KBM-7 (cell line): ENCODE measurements at regions not wholly inside any gene's neighbourhood (a gene's known extent, or its start where the extent isn't known, plus 50 kb on each side); places are given as distances from the start of the nearest gene placed in this dataset.

Experiments used
- DNase-seq: peaks from one replicate; pipeline ENCODE4 v3.0.0-alpha.2; 2015
- in situ Hi-C: fragments of 300-500 bp; cut with MboI; formaldehyde crosslinking; loops from 2 replicates; pipeline ENCODE4 v1.14.3; 2020; ENCODE audit warnings: low sequenced_read_pairs, low pct_unique_long_range_greater_than_20kb, mixed read lengths

DNA sequence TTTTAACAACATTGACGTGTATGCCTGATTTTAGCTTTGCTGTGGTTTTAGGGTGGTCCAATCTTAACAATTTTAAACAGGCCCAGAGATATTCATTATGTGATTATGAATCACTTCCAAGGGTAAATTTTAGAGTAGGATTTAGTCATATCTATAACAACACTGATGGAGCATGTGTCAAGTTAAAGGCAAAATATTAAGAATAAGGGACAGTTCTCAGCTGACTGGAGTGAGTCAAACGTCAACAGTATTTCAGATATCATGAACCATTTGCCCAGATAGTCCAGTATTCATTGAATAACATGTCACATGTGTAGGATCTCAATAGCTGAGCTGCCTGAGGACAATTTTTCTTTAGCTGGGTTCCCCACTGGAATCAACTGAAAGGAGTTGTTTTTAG is 61.3 kb upstream of the VCX2 start:
- DNase-seq: no peak

DNA sequence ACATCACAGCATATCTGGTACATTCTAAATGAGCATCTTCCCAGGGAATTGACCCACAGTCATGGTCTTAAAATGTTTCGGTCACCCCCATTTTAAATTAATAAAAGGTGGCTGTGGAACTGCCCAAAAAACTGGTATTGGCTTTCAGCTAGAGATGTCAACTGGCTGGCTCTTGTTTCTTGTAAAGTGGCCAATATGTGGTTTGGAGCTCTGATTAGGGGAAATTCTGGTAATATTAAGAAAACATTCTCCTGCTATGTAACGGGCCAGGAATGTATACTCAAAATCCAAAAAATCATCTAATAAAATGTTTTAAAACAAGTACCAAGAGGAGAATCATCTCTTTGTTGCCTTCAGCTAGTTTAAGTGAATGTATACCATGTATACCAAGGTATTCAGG is 62.0 kb upstream of the VCX2 start:
- no peak for DNase-seq
- in situ Hi-C loops: no loop called here

More for the DNA sequence above, 61.3 kb upstream of the VCX2 start:
- in situ Hi-C loops: no loop called here

DNA sequence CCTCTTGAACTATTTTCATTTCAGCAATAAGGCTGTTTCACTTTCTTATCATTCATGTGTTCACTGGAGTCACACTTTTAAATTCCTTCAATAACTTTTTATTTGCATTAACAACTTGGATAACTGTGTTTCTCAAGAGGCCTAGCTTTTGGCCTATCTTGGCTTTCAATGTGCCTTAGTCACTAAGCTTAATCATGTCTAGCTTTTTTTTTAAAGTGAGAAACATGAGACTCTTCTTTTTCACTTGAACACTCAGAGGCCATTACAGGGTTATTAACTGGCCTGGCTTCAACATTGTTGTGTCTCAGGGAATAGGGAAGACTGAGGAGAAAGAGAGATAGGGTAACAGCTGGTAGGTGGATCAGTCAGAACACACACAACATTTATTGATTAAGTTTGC is 64.0 kb upstream of the VCX2 start:
- DNase-seq: no peak
- in situ Hi-C loops: no loop called here

DNA sequence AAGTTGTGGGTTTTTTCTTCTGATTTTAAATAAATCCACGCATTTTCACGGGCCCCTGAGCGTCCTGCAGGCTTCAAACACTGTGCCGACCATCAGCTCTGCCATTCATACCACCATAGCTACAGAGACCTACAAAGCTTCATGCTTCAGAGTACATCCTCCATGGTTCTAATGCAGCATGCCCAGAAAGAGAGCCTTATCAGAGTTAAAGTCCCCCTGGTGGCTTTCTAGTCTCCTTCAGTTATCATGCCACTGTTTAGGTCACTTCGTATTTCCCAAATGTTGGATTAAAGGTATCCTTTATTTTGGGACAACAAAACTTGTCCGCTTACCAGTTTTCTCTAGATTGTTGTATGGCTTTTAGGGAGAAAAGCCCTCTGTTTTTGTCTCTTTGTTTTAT is 66.7 kb upstream of the VCX2 start:
- DNase-seq: no peak
- in situ Hi-C loops: no loop called here

DNA sequence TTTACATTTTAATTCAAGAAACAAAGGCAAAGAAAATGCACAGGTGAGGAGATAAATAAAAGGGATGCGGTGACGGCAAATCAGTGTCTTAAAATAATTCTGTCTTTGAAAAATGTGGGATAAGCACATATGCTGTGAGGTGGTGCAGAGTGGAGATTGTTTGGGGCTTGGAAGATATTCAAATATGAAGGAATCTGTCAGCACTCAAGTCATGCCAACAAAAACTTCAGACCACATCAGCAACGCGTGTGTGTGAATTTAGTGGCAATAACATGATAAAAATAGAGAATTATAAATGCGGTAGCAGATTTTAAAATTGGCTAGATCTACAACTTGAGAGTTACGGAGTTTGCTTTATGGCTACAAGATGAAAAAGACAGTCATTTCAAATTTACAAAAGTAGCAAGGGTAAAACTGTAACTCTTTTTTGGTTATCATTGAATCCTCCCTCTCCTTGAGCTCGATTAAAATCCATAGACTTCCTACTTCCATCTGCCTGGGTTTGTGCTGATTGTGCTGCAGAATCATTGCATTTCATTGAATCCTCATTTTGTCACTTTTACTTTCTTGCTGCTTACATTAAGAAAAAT is 71.5 kb upstream of the VCX2 start:
- DNase-seq: no peak

GRCh38 chrX:8244301-8244700 is 73.2 kb upstream of the VCX2 start:
- no peak for DNase-seq
- in situ Hi-C loops: no loop called here

More for the DNA sequence above, 71.5 kb upstream of the VCX2 start:
- in situ Hi-C loops: no loop called here

- DNase-seq: no peak
- in situ Hi-C loops: no loop called here
Measured at GRCh38 chrX:8245411-8245810, 74.3 kb upstream of the VCX2 start.

DNA sequence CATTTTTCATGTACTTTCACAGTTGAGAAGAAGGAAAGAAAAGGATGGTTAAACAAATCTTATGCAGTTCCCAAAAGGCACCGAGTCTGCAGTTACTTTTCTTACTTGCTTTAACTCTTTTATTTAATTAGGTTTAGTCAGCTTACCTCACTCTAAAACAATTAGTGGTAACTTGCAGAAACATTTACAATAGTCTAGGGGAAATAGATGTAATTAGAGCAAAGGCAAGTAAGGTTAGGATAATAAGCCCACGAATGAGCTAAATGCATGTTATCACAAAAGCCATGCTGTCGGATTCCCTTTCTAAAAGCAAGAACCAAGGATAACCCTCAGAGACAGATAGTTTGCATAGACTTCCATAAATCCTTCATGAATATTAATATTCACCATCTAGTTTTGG is 82.0 kb upstream of the VCX2 start:
- in situ Hi-C loops: no loop called here
- no peak for DNase-seq

GRCh38 chrX:8254401-8254800 is 83.3 kb upstream of the VCX2 start:
- DNase-seq: no peak
- in situ Hi-C loops: no loop called here

DNA sequence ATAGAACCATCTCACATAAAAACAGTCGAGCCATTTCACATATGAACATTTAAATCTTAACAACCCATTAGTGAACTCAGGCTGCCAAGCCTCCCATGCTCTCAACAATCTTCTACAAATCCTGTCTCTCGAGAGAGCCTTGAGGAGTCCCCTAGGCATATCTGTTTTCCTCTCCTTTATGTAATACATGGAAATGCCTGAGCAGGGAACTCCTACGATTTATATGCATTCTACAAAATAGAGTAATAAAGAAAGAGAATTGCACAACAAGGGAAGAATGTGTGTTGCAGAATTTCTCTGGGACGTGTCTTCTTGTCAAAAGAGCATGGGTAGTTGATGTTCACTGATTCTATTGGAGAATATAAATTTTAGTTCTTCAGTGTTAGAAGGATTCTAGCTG is 101.8 kb upstream of the VCX2 start:
- in situ Hi-C loops: no loop called here
- DNase-seq: no peak

- no peak for DNase-seq
- in situ Hi-C loops: no loop called here
Measured at GRCh38 chrX:8273451-8273895, 102.4 kb upstream of the VCX2 start.

GRCh38 chrX:8274170-8274569 is 103.1 kb upstream of the VCX2 start:
- in situ Hi-C loops: no loop called here
- DNase-seq: no peak

- no peak for DNase-seq
- in situ Hi-C loops: no loop called here
Measured at GRCh38 chrX:8278557-8278956, 107.5 kb upstream of the VCX2 start.

DNA sequence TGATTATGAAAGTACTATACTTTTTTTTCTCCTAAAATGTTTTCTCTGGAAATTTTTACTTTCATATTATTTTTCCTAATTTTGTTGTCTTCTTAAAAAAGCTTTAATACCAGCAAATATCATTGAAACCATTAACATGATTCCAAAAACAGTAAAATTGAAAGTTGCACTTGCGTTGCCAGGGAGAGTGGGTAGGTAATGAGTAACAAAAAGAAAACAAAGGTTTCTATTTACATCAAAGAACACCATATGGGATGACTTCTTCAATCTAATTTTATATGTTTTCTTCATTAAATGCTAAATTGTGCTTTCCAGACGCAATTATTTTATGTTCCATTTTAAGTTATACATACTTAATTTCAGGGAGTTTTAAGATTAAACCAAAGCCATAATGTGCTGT is 108.3 kb upstream of the VCX2 start:
- DNase-seq: no peak
- in situ Hi-C loops: no loop called here

GRCh38 chrX:8284131-8284530 is 113.1 kb upstream of the VCX2 start:
- in situ Hi-C loops: no loop called here
- no peak for DNase-seq

DNA sequence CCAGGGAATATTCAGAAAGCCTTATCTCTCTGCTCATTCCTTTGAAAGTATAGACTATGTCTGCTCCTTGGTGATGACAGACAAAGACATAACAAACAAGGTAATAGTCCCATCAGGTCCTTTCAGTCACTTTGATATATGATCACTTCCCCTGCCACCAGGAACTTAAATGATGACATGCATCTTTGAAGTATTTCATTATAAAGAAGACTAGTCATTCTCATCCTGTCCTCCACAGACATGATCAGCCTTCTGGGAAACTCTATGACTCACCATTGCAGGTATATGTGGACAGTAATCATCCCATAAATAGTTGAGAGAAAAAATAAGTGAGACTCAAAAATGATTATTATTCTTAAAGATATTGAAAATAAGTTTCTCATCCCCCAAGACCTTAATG is 117.5 kb upstream of the VCX2 start:
- in situ Hi-C loops: no loop called here
- DNase-seq: no peak

- in situ Hi-C loops: no loop called here
- no peak for DNase-seq
Measured at GRCh38 chrX:8289523-8289922, 118.5 kb upstream of the VCX2 start.

DNA sequence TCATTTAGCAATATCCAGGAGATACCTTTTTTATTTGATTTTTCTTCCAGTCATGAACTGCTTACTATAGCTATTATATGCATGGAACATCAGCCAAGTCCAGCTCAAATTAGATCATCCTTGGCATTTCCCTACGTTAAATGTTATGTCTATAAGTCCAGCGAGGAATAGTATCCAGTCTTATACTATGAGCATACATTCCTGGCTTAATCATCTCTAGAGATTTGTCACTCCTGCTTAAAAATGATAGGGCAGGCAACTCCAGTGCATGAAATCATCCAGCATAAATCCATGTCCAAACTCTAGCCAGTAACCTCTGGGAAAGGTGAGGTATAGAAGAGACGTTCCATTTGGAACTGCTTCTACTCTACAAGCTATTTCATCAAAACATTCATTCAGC is 126.7 kb upstream of the VCX2 start:
- DNase-seq: no peak
- in situ Hi-C loops: no loop called here

GRCh38 chrX:8304668-8305067 is 133.6 kb upstream of the VCX2 start:
- in situ Hi-C loops: no loop called here
- DNase-seq: no peak

DNA sequence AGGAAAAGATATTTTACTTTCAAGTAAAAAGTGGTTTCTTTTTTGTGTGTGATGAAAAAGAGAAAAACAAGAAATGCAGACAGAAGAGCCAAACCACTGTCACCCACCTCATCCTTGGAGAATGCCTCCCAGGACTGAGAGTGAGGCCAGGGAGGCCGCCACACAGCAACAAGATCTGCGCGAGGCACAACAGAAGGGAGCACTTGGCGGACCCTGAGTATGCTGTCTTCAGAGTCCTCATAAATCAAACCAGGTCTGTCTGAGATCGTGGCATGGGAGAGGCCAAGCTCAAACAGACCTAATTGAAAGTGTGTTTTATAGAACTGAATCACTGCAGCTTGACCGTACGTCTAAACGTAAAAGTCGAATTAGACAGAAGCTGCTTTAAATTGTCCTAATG is 134.3 kb upstream of the VCX2 start:
- DNase-seq: no peak
- in situ Hi-C loops: no loop called here

DNA sequence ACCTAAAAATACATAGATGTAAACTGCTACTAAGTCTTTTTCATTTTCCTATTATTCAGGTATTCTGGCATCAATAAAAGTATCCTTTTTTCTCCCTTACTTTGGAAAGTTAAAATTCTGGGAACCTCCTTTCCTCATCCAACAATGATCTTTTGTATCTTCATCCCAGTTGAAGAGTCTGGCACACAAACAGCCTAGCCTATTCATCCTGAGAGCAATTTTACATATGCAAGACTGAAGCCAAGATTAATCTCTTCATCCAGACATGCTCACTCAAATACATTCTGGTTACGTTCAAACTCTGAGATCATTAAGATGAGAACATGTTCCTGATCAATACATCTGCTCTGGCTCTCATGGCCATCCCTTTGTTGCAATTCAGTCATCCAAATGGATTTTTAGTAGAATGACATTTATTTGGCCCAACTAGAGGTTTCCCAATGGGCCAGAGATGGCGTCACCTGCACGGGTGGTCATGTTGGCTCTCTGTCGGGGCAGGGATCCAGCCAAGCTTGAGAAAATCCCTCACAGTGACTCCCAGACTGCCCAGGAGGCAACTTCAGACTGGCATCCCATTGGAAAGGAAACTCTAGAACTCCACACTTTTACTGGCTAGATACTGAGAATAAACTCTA is 135.3 kb upstream of the VCX2 start:
- DNase-seq: no peak
- in situ Hi-C loops: no loop called here
